ENCODE measurements at regions not wholly inside any gene's neighbourhood (a gene's known extent, or its start where the extent isn't known, plus 50 kb on each side); places are given as distances from the start of the nearest gene placed in this dataset.

DNA sequence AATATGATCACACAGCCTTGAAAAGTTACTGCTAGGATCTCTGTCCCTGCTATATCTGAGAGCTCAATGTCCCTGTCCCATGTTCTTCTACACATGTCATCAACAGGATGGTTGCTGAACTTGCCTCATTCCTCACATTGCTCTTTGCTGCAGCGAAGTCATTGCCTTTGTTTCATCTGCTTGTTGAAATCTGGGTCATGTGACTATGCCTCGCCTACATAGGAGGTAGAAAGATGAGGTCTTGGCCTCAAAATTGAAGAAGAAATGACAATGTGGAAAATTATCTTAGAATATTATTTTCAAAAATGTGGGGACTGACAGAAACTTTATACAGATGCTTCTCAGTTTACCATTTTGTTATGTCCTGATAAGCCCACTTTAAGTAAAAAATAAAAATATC is 494.2 kb downstream of the SOX5 start:
- intact Hi-C loops (cut with micrococcal nuclease): no loop called here
- ChIA-PET POLR2A (no interaction called here), CTCF (no interaction called here)
- Histone ChIP-seq H3K36me3 (replicated peaks in 1 of 2; ENCODE audit: control extremely low read depth in 1 of 2, control insufficient read depth in 1 of 2, extremely low read depth in 1 of 2, insufficient read depth in 2 of 2, low read length in 1 of 2) (no peaks in the 10 kb centered on the region), H3K9me3 (ENCODE audit: control extremely low read depth in 1 of 3, control insufficient read depth in 2 of 3, insufficient read depth in 1 of 3, low read length in 2 of 3) (no peaks in the 10 kb centered on the region), H4K20me1 (ENCODE audit: control insufficient read depth, insufficient read depth, low read length, poor library complexity, severe bottlenecking) (no peaks in the 10 kb centered on the region), H3K79me2 (ENCODE audit: control insufficient read depth, insufficient read depth, low read length) (no peaks in the 10 kb centered on the region), H3K27me3 (replicated peaks in 1 of 4; ENCODE audit: control extremely low read depth in 1 of 4, control insufficient read depth in 3 of 4, insufficient read depth in 4 of 4, low read length in 3 of 4) (no peaks in the 10 kb centered on the region), H3K27ac (ENCODE audit: low read length in 2 of 2) (no peak overlapping the region), H2AFZ (ENCODE audit: insufficient read depth, low read depth, low read length, poor library complexity, severe bottlenecking) (no peak overlapping the region), H3K4me3 (ENCODE audit: control extremely low read depth in 1 of 5, extremely low read depth in 1 of 5, insufficient read depth in 1 of 5, low read depth in 2 of 5, low read length in 4 of 5) (no peak overlapping the region), H3K9ac (ENCODE audit: low read length) (no peak overlapping the region), H3K4me2 (replicated peaks; ENCODE audit: low read depth, low read length, poor library complexity, severe bottlenecking) (no peak overlapping the region), H3K4me1 (ENCODE audit: control insufficient read depth in 2 of 2, insufficient read depth in 2 of 2, low read length in 2 of 2) (no peaks in the 10 kb centered on the region)
- H3K9me3 Mint-ChIP-seq (ENCODE audit: insufficient read depth): no peaks in the 10 kb centered on the region
- TF ChIP-seq, protein P1, sequence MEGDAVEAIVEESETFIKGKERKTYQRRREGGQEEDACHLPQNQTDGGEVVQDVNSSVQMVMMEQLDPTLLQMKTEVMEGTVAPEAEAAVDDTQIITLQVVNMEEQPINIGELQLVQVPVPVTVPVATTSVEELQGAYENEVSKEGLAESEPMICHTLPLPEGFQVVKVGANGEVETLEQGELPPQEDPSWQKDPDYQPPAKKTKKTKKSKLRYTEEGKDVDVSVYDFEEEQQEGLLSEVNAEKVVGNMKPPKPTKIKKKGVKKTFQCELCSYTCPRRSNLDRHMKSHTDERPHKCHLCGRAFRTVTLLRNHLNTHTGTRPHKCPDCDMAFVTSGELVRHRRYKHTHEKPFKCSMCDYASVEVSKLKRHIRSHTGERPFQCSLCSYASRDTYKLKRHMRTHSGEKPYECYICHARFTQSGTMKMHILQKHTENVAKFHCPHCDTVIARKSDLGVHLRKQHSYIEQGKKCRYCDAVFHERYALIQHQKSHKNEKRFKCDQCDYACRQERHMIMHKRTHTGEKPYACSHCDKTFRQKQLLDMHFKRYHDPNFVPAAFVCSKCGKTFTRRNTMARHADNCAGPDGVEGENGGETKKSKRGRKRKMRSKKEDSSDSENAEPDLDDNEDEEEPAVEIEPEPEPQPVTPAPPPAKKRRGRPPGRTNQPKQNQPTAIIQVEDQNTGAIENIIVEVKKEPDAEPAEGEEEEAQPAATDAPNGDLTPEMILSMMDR (IDR thresholded peaks at IDR 0.05): no peak
- no peak for TF ChIP-seq EZH2 (IDR thresholded peaks at IDR 0.05; ENCODE audit: borderline replicate concordance, insufficient read depth, low read depth, low read length, poor library complexity, severe bottlenecking)
- 72% methylated on average over 2 of the region's 2 CpGs for WGBS (ENCODE audit: insufficient coverage)
- H3K4me3 Mint-ChIP-seq: no peak overlapping the region
- no peaks in the 10 kb centered on the region for H3K27me3 Mint-ChIP-seq
- H3K4me1 Mint-ChIP-seq: no peaks in the 10 kb centered on the region
- DNase-seq (no peak), ATAC-seq (ENCODE audit: low read depth) (no peak)
- H3K27ac Mint-ChIP-seq: no peak overlapping the region

DNA sequence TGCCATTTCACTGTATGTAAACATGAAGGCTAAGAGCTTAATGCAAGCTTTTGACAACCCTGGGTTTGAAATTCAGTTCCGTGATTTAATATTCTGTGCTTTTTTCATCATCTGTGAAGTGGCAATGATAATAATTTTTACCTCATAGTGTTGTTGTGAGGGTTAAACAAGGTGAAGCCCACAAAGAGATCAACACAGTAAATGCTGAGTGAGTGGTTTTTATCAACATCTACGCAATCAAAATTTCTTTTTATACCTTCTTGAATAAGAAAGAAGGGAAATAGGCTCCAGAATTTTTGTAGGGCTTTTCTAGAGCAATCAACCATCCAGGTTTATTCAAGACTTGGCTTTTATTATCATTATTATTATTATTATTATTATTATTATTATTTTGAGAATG is 490.8 kb downstream of the SOX5 start:
- no CpG with 5 or more reads among the region's 2 CpGs for whole genome bisulfite sequencing (ENCODE audit: insufficient coverage)
- intact Hi-C loops (cut with micrococcal nuclease): no loop called here
- no peaks in the 10 kb centered on the region for H3K4me1 Mint-ChIP-seq

More for the DNA sequence above, 490.8 kb downstream of the SOX5 start:
- no peaks in the 10 kb centered on the region for H3K27me3 Mint-ChIP-seq
- Histone ChIP-seq H3K36me3 (replicated peaks in 1 of 2; ENCODE audit: control extremely low read depth in 1 of 2, control insufficient read depth in 1 of 2, extremely low read depth in 1 of 2, insufficient read depth in 2 of 2, low read length in 1 of 2) (no peaks in the 10 kb centered on the region), H3K27me3 (replicated peaks in 1 of 4; ENCODE audit: control extremely low read depth in 1 of 4, control insufficient read depth in 3 of 4, insufficient read depth in 4 of 4, low read length in 3 of 4) (no peaks in the 10 kb centered on the region), H3K4me1 (ENCODE audit: control insufficient read depth in 2 of 2, insufficient read depth in 2 of 2, low read length in 2 of 2) (no peaks in the 10 kb centered on the region), H3K9me3 (ENCODE audit: control extremely low read depth in 1 of 3, control insufficient read depth in 2 of 3, insufficient read depth in 1 of 3, low read length in 2 of 3) (no peaks in the 10 kb centered on the region), H3K4me3 (ENCODE audit: control extremely low read depth in 1 of 5, extremely low read depth in 1 of 5, insufficient read depth in 1 of 5, low read depth in 2 of 5, low read length in 4 of 5) (no peak overlapping the region), H2AFZ (ENCODE audit: insufficient read depth, low read depth, low read length, poor library complexity, severe bottlenecking) (no peak overlapping the region), H3K79me2 (ENCODE audit: control insufficient read depth, insufficient read depth, low read length) (no peaks in the 10 kb centered on the region), H3K4me2 (replicated peaks; ENCODE audit: low read depth, low read length, poor library complexity, severe bottlenecking) (no peak overlapping the region), H3K27ac (ENCODE audit: low read length in 2 of 2) (no peak overlapping the region), H3K9ac (ENCODE audit: low read length) (no peak overlapping the region), H4K20me1 (ENCODE audit: control insufficient read depth, insufficient read depth, low read length, poor library complexity, severe bottlenecking) (no peaks in the 10 kb centered on the region)
- ChIA-PET CTCF (no interaction called here), POLR2A (no interaction called here)
- no peak overlapping the region for H3K4me3 Mint-ChIP-seq
- H3K9me3 Mint-ChIP-seq (ENCODE audit: insufficient read depth): peaks cover 2% of the 10 kb centered on the region
- H3K27ac Mint-ChIP-seq: no peak overlapping the region
- DNase-seq (no peak), ATAC-seq (ENCODE audit: low read depth) (no peak)
- TF ChIP-seq EZH2 (IDR thresholded peaks at IDR 0.05; ENCODE audit: borderline replicate concordance, insufficient read depth, low read depth, low read length, poor library complexity, severe bottlenecking): no peak
- TF ChIP-seq, protein P1 (IDR thresholded peaks at IDR 0.05): no peak

Measured in B cell (primary cell).